HCT116 (cell line): ENCODE measurements at regions not wholly inside any gene's neighbourhood (a gene's known extent, or its start where the extent isn't known, plus 50 kb on each side); places are given as distances from the start of the nearest gene placed in this dataset.

Source experiments
- ATAC-seq: fragments of 200-7000 bp; cut with Tn5 transposase; 2 replicates; pipeline ENCODE4 v1.9.1; 2020; ENCODE audit warnings: mild to moderate bottlenecking, moderate library complexity
- BruUV-seq: library from RNA; stranded (reverse); fragments of 400-500 nt; replicated peaks from 2 replicates; lab custom pipeline; 2021; lab: Mats Ljungman, UMichigan
- CTCF ChIA-PET: fragments of 300-600 bp; sonication (Branson Sonifier 250); formaldehyde crosslinking; loops from one replicate; lab custom pipeline; 2021; ENCODE audit warnings: antibody characterized with exemption; lab: Charles Lee
- POLR2A ChIA-PET: fragments of 300-600, 350-600 bp; sonication (Branson Sonifier 250); formaldehyde crosslinking; loops from one replicate; lab custom pipeline; 2021; ENCODE audit warnings: antibody characterized with exemption; lab: Charles Lee
- RAD21 ChIA-PET, 2 experiments: fragments of 300-600 bp; sonication (Branson Sonifier 250); formaldehyde crosslinking; loops; one replicate each; lab custom pipeline; 2023; ENCODE audit warnings: low total read pairs in 2 of 2; ENCODE audit not compliant: uncharacterized antibody in 2 of 2, unreplicated experiment in 2 of 2, low non-redundant PET in 1 of 2; lab: Charles Lee
- DNase-seq: peaks from one replicate; pipeline ENCODE4 v3.0.0-alpha.2; 2010; ENCODE audit warnings: low read depth, low spot score
- H2AFZ ChIP-seq: fragments of 200-600 bp; shearing (Covaris generic), sonication (generic); 2 replicates; pipeline ENCODE4 v1.6.1; 2017; ENCODE audit warnings: low read depth, mixed run types, mixed read lengths, antibody characterized with exemption, low read length; ENCODE audit not compliant: poor library complexity, severe bottlenecking
- H3K27ac ChIP-seq: 2 replicates; pipeline ENCODE4 v1.5.1; 2012; ENCODE audit warnings: low read depth, low read length
- H3K27me3 ChIP-seq: fragments of 200-600 bp; sonication (generic); 2 replicates; pipeline ENCODE4 v1.6.1; 2016; ENCODE audit warnings: mixed run types, low read length, mixed read lengths; ENCODE audit not compliant: insufficient read depth
- H3K36me3 ChIP-seq, 2 experiments: fragments of 200-500 bp in 1 of 2; fragments of 200-600 bp in 1 of 2; sonication (Bioruptor generic) in 1 of 2; sonication (generic) in 1 of 2; 2 replicates each; pipeline versions ENCODE4 v1.5.1 to v1.6.1; 2014 to 2016; ENCODE audit warnings: low read length in 2 of 2, inconsistent platforms in 1 of 2, mixed read lengths in 1 of 2, mixed run types in 1 of 2; ENCODE audit not compliant: insufficient read depth in 2 of 2, control insufficient read depth in 1 of 2
- H3K4me1 ChIP-seq, 2 experiments: fragments of 200-600 bp in 1 of 2; sonication (generic) in 1 of 2; 2 replicates each; pipeline versions ENCODE4 v1.5.1 to v1.6.1; 2012 to 2017; ENCODE audit warnings: low read length in 2 of 2, inconsistent platforms in 1 of 2, mild to moderate bottlenecking in 1 of 2, mixed read lengths in 1 of 2, mixed run types in 1 of 2, moderate library complexity in 1 of 2; ENCODE audit not compliant: insufficient read depth in 2 of 2, control insufficient read depth in 1 of 2
- H3K4me2 ChIP-seq: fragments of 200-600 bp; sonication (generic); 2 replicates; pipeline ENCODE4 v1.6.1; 2017; ENCODE audit warnings: mixed run types, low read length, mixed read lengths
- H3K4me3 ChIP-seq, 2 experiments: fragments of 200-600 bp in 1 of 2; sonication (generic) in 1 of 2; replicated peaks in 1 of 2; 2 replicates each; pipeline ENCODE4 v1.5.1; 2011 to 2016; ENCODE audit warnings: low read length in 2 of 2, control low read depth in 1 of 2, low read depth in 1 of 2, mild to moderate bottlenecking in 1 of 2, mixed read lengths in 1 of 2, mixed run types in 1 of 2
- H3K79me2 ChIP-seq: fragments of 200-600 bp; sonication (generic); 2 replicates; pipeline ENCODE4 v1.6.1; 2017; ENCODE audit warnings: mild to moderate bottlenecking, mixed run types, low read length, moderate library complexity, mixed read lengths; ENCODE audit not compliant: insufficient read depth
- H3K9ac ChIP-seq: fragments of 200-600 bp; sonication (generic); 2 replicates; pipeline ENCODE4 v1.6.1; 2016; ENCODE audit warnings: low read length, mixed read lengths
- H3K9me2 ChIP-seq: fragments of 200-600 bp; sonication (generic), shearing (Covaris generic); 2 replicates; pipeline ENCODE4 v1.6.1; 2017; ENCODE audit warnings: mixed run types, mild to moderate bottlenecking, moderate library complexity; ENCODE audit not compliant: insufficient read depth
- H3K9me3 ChIP-seq, 2 experiments: fragments of 200-500 bp in 1 of 2; fragments of 200-600 bp in 1 of 2; sonication (Bioruptor generic) in 1 of 2; sonication (generic) in 1 of 2; 2 replicates each; pipeline ENCODE4 v1.6.1; 2014 to 2017; ENCODE audit warnings: low read length in 2 of 2, mixed read lengths in 2 of 2, inconsistent platforms in 1 of 2, low read depth in 1 of 2, mild to moderate bottlenecking in 1 of 2, mixed run types in 1 of 2, moderate library complexity in 1 of 2; ENCODE audit not compliant: control insufficient read depth in 1 of 2, insufficient read depth in 1 of 2
- H4K20me1 ChIP-seq: fragments of 200-600 bp; sonication (generic), shearing (Covaris generic); 2 replicates; pipeline ENCODE4 v1.6.1; 2017; ENCODE audit warnings: mixed run types, mild to moderate bottlenecking, moderate library complexity; ENCODE audit not compliant: insufficient read depth
- ATF3 ChIP-seq: IDR thresholded peaks from 2 replicates; pipeline ENCODE4 v1.6.1; 2012
- CBX3 ChIP-seq: IDR thresholded peaks from 2 replicates; pipeline ENCODE4 v1.6.1; 2012; ENCODE audit warnings: low read depth
- EGR1 ChIP-seq: IDR thresholded peaks from 2 replicates; pipeline ENCODE4 v1.6.1; 2012; ENCODE audit warnings: low read depth
- ELF1 ChIP-seq: IDR thresholded peaks from 2 replicates; pipeline ENCODE4 v1.6.1; 2012; ENCODE audit warnings: low read depth, borderline replicate concordance
- EZH2 ChIP-seq: fragments of 200-600 bp; sonication (generic); IDR thresholded peaks from 2 replicates; pipeline ENCODE4 v1.6.1; 2017; ENCODE audit warnings: antibody characterized with exemption, mixed run types
- EZH2phosphoT487 ChIP-seq: fragments of 200-600 bp; IDR thresholded peaks from 2 replicates; pipeline ENCODE4 v1.6.1; 2018; ENCODE audit warnings: antibody characterized with exemption, borderline replicate concordance
- JUND ChIP-seq: IDR thresholded peaks from 2 replicates; pipeline ENCODE4 v1.6.1; 2012
- MAX ChIP-seq: IDR thresholded peaks from 2 replicates; pipeline ENCODE4 v1.6.1; 2012
- POLR2A ChIP-seq: IDR thresholded peaks from 2 replicates; pipeline ENCODE4 v1.7.0; 2011; ENCODE audit warnings: borderline replicate concordance; ENCODE audit not compliant: insufficient read depth, insufficient read length; ENCODE audit errors: extremely low read depth
- POLR2AphosphoS5 ChIP-seq: IDR thresholded peaks from 2 replicates; pipeline ENCODE4 v1.6.1; 2011; ENCODE audit warnings: mild to moderate bottlenecking, low read depth, low read length, moderate library complexity
- RAD21 ChIP-seq: IDR thresholded peaks from 2 replicates; pipeline ENCODE4 v1.6.1; 2012; ENCODE audit warnings: low read depth, mild to moderate bottlenecking
- REST ChIP-seq: IDR thresholded peaks from 2 replicates; pipeline ENCODE4 v1.6.1; 2012; ENCODE audit warnings: low read depth
- SIN3A ChIP-seq: IDR thresholded peaks from 2 replicates; pipeline ENCODE4 v1.6.1; 2012; ENCODE audit warnings: low read depth
- SP1 ChIP-seq: IDR thresholded peaks from 2 replicates; pipeline ENCODE4 v1.6.1; 2012; ENCODE audit warnings: low read depth
- SRF ChIP-seq: IDR thresholded peaks from 2 replicates; pipeline ENCODE4 v1.6.1; 2012; ENCODE audit warnings: low read depth
- TCF7L2 ChIP-seq: IDR thresholded peaks from 2 replicates; pipeline ENCODE4 v1.7.0; 2011; ENCODE audit warnings: borderline replicate concordance, inconsistent platforms; ENCODE audit not compliant: insufficient read depth, insufficient read length; ENCODE audit errors: extremely low read depth
- YY1 ChIP-seq: IDR thresholded peaks from 2 replicates; pipeline ENCODE4 v1.6.1; 2011; ENCODE audit warnings: low read length, low read depth, moderate library complexity, mild to moderate bottlenecking; ENCODE audit not compliant: insufficient replicate concordance; ENCODE audit errors: extremely low read depth
- ZBTB33 ChIP-seq: IDR thresholded peaks from 2 replicates; pipeline ENCODE4 v1.6.1; 2011; ENCODE audit warnings: mild to moderate bottlenecking, low read length, moderate library complexity; ENCODE audit not compliant: insufficient replicate concordance; ENCODE audit errors: extremely low read depth
- ZFX ChIP-seq: fragments of 450-650 bp; IDR thresholded peaks from 2 replicates; pipeline ENCODE4 v1.6.1; 2017
- ZNF274 ChIP-seq: fragments of 200-500 bp; sonication (Bioruptor generic); IDR thresholded peaks from 2 replicates; pipeline ENCODE4 v1.6.1; 2014; ENCODE audit warnings: mild to moderate bottlenecking, low read depth, low read length, inconsistent platforms
- intact Hi-C: fragments of 100-400 bp; cut with micrococcal nuclease; formaldehyde crosslinking; loops from 2 replicates; pipeline ENCODE4 v1.10.0; 2022

GRCh38 chr13:110028311-110028710 is 241.9 kb upstream of the IRS2 start:
- H3K9ac ChIP-seq = no peak overlapping the region
- H3K9me2 ChIP-seq = no peaks in the 10 kb centered on the region
- no peaks in the 10 kb centered on the region for H4K20me1 ChIP-seq
- H3K27ac ChIP-seq = no peak overlapping the region
- no peaks in the 10 kb centered on the region for H3K4me1 ChIP-seq
- no peak overlapping the region for H3K4me2 ChIP-seq
- BruUV-seq = no TSS peak
- intact Hi-C loops = no loop called here
- no peak overlapping the region for H3K4me3 ChIP-seq
- TF ChIP-seq ZFX (no peak), POLR2A (no peak), ZBTB33 (no peak), RAD21 (no peak), EZH2phosphoT487 (no peak), SRF (no peak), SP1 (no peak), ZNF274 (no peak), EGR1 (no peak), ATF3 (no peak), REST (no peak), SIN3A (no peak), JUND (no peak), POLR2AphosphoS5 (no peak), YY1 (no peak), ELF1 (no peak), TCF7L2 (no peak), MAX (no peak), EZH2 (no peak), CBX3 (no peak)
- CTCF ChIA-PET = no interaction called here
- H3K36me3 ChIP-seq = no peaks in the 10 kb centered on the region
- no peaks in the 10 kb centered on the region for H3K27me3 ChIP-seq
- no peaks in the 10 kb centered on the region for H3K9me3 ChIP-seq
- RAD21 ChIA-PET = no interaction called here
- ATAC-seq = no peak
- no peak overlapping the region for H2AFZ ChIP-seq
- POLR2A ChIA-PET = no interaction called here
- no peaks in the 10 kb centered on the region for H3K79me2 ChIP-seq
- no peak for DNase-seq
